ENCODE measurements at regions not wholly inside any gene's neighbourhood (a gene's known extent, or its start where the extent isn't known, plus 50 kb on each side); places are given as distances from the start of the nearest gene placed in this dataset.
"Not testable (repeated sequence)": the region's sequence is repeated elsewhere in the genome, so short reads cannot be mapped to it uniquely, and the experiment has no call there.

DNA sequence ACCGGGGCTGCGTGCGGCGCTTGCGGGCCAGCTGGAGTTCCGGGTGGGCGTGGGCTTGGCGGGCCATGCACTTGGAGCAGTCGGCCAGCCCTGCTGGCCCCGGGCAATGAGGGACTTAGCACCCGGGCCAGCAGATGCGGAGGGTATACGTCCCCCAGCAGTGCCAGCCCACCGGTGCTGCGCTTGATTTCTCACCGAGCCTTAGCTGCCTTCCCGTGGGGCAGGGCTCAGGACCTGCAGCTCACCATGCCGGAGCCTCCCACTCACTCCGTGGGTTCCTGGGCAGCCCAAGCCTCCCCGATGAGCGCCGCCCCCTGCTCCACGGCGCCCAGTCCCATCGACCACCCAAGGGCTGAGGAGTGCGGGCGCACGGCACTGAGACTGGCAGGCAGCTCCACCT is 51.4 kb upstream of the INPP4B start:
- not testable (repeated sequence) for DNase-seq (ENCODE audit: low spot score)

DNA sequence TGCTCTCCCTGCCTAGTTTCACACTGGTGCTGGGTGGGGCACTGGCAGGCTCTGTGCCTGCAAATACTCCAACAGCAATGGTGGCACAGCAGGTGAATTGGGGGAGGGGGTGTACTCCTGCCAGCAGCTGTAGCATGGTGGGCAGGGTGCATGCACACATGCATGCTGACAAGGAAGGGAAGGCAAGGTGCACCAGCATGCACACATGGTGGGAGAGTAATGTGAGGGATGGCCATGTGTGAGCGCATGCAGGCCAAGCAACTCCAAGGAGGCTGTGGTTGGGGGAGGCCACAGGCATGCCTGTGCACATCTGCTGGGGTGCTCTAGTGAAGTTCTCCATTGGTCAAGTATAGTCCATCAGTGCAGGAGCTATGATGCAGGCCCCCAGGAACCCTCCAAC is 54.5 kb upstream of the INPP4B start:
- DNase-seq (ENCODE audit: low spot score), result no peak

DNA sequence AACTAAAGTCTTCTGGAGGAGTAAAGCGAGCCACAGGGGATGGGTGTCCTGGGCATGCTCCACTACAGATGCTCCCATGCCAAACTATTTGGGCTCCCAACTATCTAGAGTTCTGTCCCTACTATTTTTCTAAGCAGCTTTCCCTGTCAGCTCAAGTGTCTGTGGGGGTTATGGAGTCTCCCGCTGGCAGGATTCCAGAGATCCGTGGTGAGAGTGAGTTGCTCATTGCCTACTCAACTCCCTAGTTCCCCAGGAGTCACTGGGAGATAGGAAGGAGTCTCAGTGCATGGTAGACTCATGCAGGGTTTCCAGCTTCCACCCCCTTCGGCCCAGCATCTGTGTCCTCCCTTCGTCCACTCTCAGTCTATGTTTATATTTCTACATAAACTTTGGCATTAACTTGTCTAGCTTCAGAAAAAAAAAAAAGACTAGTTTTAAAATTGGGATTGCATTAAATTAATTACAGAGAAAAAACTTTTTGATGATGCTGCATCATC is 55.1 kb upstream of the INPP4B start:
- DNase-seq (ENCODE audit: low spot score), result no peak

DNA sequence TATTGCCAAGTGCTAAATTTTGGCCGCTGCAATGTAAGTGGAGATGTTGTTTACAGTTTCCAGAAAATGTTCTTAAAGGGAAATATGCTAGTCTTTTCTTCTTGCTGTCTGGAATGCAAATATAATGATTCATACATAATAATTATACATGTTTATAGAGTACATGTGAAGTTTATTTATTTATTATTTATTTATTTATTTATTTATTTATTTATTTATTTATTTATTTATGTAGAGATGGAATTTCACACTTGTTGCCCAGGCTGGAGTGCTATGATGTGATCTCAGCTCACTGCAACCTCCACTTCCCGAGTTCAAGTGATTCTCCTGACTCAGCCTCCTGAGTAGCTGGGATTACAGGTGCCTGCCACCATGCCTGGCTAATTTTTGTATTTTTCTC is 57.5 kb upstream of the INPP4B start:
- DNase-seq (ENCODE audit: low spot score), result not testable (repeated sequence)

DNA sequence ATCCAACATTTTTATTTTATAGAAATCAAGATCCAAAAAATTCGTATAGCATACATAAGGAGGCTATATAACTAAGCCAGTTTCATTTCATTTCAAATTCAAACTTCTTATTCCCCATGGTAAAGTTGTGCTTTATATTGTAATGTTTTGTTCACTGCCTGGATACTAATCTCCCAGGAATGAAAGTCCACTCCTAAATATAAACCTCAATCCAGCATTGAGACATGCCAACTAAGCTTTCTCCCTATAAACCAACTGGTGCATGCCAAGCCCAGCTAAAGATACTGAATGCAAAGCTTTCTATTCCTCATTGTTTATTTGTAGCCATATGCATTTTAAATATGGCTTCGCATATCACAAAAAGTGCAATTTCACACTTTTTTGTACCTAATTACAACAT is 63.8 kb upstream of the INPP4B start:
- no peak for DNase-seq (ENCODE audit: low spot score)

DNA sequence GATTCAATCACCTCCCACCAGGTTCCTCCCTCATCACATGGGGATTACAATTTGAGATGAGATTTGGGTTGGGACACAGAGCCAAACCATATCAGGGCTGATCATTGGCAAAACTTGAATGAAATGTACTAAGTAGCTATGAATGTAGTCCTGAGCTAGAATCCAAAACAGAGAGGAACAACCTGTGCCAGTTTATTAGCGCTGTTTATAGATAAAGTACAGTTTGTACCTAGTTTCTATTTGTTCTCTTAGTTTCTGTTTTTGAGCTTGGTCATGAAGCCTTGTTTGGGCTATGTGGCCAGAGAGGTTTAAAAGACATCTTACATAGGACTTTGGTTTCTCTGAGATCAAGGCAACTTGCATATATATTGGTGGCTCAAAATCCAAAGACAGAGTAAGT is 66.9 kb upstream of the INPP4B start:
- DNase-seq (ENCODE audit: low spot score), result no peak

DNA sequence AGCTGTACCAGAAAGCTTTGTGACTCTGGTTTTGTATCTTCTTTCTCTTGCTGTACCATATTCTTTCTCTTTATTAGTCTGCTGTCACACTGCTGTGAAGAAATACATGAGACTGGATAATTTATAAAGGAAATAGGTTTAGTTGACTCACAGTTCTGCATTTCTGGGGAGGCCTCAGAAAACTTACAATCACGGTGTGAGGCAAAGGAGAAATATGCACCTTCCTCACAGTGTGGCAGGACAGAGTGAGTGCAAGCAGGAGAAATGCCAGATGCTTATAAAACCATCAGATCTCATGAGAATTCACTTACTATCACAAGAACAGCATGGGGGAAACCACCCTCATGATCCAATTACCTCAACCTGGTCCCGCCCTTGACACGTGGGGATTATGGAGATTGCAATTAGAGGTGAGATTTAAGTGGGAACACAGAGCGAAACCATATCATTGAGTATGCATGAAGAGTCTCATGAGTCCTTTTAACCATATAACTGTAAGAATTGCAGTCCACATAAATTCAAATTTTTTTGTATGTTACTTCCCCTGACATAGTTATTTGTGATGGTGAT is 67.4 kb upstream of the INPP4B start:
- DNase-seq (ENCODE audit: low spot score), result no peak

DNA sequence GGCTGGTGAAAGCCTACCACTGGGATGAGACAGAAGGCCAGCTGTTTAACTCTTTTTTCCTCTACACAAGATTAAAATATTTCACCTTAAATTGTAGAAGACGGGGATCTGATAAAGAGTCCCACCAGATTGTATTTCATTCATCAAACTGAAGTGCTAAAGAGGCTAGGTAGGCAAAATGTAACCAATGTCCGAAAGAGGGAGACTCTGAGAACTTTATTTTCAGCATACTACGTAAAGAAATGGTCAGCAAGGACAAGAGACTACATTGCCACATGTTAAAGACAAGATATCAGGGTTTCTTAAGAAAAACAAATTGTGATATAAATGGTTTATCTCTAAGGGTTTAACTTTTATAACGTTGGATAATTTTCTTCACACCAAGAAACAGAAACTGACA is 71.6 kb upstream of the INPP4B start:
- no peak for DNase-seq (ENCODE audit: low spot score)

DNA sequence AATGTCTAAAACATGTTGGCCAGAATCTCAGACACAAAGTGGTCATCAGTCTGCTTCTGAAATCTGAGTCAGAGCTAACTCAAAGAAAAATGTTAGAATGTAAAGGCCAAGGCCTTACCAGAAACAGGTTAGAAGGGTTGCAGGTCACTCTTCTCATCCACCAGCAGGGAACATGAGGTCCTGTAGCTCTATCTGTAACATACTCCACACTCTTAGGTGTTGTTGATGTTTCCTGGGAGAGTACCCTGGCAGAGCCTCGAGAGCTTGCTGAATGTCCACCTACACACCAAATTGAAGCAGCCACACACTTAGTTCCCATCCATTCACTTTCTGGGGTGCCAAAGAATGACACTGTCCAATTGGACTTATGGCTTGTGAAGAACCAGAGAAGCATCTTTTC is 76.6 kb upstream of the INPP4B start:
- no peak for DNase-seq (ENCODE audit: low spot score)

DNA sequence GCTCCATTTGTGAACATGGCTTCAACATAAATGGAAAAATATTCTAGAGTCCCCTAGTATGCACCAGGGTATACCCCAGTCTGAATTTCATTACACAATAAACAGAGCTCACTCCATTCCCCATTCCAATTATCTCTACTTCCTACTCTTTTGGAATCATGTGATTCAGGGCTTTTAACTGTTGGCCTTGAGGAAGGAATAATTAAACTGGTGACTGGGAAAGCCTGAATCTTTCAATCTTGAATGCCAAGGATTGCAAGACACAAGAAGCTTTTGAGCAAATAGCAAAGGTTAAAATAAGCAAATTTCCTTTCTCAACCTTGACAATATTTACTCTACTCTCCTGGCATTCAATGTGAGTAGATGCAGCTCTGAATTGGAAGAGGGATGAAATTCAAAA is 77.5 kb upstream of the INPP4B start:
- DNase-seq (ENCODE audit: low spot score), result no peak

DNA sequence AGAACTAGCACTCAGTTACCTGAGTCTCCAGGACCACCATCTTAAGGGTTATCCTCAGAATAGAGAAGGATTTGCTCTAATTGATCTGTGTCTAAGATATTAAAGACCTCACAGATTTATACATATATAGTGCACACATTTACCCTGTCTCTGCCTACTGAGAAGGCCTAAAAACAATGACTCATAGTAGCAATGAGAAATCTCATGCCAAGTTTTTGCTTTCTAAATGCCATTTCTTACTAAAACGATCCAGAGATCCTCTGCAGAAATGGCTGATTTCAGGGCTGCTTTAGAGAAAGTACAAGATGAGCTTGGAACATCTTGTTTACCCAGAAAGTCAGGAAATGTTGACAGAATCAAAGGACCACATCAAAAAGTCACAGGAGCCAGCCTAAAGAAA is 79.1 kb upstream of the INPP4B start:
- no peak for DNase-seq (ENCODE audit: low spot score)

DNA sequence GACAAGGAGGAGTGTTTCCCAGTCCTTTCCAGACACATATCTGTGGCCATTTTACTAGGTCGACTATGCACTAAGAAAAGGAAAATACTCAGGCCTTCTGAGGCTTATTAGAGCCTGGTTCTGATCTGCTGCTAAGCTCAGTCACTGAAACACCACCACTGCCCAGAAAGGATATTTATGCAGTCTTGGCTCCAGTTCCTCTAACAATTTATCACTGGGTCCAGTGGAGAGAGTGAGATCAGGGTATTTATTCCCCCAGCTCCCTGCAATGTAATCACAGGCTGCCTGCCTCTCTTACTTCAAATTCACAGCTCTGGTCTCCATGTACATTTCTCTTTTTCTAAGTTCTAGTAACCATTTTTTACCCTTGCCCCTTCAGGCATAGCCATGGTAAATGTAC is 81.6 kb upstream of the INPP4B start:
- no peak for DNase-seq (ENCODE audit: low spot score)

DNA sequence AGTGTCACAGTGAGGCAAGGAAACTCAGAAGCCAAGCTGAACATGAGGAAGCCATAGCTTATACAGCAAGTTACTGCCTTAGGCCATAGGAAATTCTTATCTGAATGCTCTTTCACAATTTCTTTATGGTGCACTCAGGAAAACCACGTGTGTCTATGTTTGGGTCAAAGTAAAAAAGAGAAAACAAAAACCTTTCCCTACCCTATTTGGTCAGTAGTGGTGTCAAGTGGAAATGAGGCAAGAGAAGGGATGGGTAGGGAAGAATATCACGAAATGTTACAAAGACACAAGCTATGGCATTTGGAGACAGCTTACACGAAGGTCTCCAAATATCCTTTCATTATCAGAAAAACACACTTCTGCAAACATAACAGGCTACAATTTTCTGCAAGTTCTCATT is 83.4 kb upstream of the INPP4B start:
- DNase-seq (ENCODE audit: low spot score), result no peak

DNA sequence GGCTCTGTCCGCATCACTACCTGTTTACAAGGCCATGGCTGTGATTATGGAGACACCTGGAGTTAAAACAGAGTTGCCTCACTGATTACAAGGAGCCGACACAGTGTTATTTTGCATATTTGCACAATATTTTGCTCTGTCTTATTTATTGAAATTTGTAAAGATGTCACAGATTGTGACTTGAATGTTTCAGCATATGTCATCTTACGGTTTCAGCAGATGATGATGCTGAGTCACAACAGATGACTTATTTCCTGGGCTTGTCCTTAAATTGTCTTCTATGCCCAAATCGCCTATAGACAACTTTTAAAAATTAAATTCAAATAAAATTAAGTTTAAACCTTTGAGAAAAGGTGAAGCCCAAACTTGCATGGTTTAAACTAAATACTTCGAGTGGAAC is 87.1 kb upstream of the INPP4B start:
- no peak for DNase-seq (ENCODE audit: low spot score)

DNA sequence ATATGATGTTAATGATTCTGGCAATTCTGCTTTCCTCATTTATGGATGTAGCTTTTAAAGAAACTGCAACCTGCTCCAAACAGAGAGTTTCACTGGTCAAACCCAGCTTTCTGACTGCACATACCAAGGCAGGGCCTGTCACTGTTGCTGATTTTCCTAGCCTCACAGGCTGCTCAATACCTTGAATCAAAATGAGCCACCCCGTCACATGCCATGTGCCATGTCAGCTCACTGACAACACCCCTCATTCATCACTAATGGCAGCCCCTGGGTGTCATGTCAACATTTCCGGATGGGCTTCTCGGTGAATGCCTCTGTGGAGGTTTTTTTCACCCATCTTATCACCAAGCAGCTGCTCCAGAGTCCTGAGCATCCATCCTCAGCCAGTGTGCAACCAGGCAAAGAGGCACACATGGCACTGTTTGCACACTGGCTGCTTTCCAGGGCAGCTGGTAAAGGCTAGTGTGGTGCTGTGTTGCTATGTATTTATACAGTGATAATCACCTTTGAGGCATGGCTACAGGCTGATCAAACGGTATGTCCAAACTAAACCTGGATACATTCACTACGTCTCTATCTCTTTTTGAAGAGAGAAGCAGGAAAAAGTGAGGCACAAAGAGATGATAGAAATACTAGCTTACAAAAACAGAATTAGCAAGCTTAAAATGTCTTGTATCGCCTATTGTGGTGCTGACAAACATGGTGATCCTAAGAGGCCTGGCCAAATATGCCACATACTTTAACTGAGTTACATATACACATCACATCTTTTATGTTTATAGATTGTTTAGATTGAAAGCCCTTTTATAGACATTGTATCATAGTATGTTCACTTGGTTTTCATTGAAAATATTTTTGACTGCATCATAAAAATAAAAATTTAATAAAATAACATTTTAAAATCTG is 94.6 kb upstream of the INPP4B start:
- no peak for DNase-seq (ENCODE audit: low spot score)

DNA sequence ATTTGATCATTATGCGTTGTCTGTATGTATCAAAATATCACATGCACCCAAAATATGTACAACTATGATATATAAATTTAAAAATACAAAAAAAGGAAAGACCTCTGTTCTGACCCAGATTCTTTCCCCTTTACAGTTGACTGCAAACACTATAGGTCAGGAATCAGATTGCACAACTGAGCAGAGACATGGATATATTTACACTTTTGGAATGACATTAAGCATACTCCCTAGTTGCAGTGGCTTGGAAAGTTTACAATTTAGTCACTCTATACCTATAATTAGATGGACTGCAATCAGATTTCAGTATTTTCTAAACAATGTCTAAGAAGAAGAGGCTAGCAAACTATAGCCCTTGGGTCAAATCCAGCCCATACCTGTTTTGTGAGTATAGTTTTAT is 98.5 kb upstream of the INPP4B start:
- no peak for DNase-seq (ENCODE audit: low spot score)

DNA sequence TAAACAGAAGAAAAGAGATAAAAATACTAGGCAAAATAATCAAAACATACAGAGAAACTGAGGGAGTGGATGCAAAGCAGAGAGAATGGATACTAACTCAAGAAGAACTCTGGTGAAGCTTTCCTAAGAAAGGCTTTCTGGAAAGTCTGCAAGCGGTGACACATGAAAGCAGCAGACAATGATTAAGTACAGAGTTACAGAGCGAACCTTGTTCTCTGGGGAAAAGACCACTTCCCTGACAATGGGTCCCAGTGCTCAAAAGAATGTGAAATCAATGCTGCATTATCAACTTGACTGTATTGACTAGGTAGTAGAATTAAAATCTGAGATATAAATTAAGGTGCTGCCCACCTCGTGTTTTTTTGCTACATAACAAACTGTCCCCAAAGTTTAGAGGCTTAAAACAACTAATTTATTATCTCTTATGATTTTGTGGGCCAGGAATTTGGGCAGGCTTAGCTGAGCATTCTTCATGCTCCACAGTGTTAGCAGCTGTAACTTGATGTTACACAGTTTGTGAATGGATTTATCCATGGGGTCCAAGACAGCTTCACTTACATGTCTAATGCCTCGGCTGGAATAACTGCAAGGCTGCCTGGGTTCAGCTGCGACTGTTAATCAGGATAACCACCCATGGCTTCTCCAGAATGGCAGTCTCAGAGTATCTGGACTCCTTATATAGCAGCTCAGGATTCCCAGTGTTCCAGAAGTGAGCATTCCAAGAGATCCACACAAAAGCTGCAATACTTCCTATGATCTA is 106.9 kb upstream of the INPP4B start:
- DNase-seq (ENCODE audit: low spot score), result no peak

DNA sequence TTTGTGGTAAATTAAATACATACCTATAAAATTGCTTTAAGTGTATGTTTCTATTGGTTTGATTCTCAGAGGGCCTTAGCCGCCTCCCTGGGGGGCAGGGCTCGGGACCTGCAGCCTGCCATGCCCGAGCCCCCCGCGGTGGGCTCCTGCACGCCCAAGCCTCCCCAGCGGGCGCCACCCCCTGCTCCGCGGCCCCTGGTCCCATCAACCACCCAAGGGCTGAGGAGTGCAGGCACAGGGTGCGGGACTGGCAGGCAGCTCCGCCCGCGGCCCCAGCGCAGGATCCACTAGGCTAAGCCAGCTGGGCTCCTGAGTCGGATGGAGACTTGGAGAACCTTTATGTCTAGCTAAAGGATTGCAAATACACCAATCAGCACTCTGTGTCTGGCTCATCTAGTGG is 108.3 kb upstream of the INPP4B start:
- DNase-seq (ENCODE audit: low spot score), result no peak

DNA sequence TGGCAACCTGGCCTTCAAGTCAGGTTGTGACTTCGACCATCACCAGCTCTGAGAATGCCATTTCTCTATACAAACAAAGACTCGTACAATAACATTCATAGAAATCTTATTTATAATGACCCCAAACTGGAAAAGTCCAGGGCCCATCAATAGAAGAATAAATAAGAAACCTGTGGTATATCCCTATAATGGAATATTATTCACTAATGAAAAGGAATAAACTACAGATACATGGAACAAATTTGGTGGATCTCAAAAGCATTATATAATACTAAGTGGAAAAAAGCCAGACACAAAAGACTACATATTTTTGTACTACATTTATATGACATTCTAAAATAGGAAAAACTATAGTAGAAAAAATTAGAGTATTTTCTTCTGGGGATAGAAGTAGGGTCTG is 109.4 kb upstream of the INPP4B start:
- DNase-seq (ENCODE audit: low spot score), result no peak

DNA sequence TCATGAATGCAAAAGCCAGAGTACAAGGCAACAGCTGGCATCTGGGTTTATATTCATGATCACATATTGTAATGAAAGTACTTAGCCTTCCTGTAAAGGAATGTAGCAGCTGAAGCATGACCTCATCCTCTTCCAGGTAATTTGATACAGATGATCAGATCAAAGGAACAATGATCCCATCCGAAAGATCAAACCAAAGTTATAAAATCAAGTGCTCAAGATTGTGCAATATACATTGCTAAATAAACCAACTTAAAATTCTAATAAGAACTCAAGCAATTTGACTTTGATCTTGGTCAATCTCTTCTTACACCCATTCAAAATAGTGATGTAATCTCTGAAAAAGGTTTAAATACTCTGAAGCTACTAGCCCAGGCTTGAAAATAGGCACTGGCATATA is 113.1 kb upstream of the INPP4B start:
- no peak for DNase-seq (ENCODE audit: low spot score)

DNA sequence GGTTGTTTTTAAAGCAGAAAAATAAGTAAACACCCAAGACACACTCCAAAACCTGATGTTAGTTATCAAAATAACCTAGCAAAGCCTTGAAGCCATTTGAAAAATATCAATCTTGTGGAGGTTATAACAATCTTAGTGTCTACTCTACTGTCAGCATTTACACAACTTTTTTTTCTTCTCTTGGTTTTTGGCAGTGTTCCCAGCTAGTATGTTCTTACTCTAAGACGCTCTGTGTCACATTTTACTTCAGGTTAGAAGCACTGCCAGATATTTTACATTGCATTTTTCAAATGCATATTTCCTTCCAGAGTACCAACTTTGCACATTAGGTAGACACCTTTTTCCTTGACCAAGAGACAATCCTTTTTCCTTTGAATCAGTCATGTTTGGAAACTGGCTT is 114.0 kb upstream of the INPP4B start:
- DNase-seq (ENCODE audit: low spot score), result no peak

DNA sequence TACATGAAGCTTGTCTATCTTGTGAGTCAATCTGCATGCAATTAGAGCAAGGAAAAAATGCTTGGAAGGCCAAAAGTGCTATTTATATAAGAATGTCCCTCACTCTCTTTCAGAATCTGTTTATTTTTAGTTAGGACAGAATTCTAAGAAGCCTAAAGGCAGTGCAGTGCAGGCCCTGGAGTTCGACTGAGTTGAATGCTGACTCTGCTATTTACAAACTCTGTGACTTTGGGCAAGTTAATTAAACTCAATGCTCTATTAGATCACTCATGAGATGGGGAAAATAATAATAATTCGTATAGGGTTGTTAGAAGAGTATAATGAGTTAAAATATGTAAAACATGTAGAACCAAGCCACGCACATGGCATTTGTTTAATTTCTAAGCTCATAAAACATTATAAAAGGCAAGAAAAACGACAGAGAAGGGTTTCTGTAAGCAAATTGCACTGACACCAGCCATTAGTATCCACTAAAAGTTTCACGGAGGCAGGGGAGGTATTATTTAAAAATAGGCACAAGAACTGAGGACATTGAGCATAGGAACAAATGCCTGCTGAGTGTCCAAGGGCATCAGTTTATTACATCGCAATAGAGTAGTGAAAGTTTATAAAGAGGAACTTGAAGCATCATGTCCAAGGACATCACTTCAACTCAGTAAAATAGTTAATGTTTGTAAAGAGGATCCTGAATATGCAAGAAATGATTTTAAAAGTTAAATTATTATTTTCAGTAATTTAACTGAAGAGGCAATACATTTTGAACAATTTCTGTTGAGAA is 115.0 kb upstream of the INPP4B start:
- DNase-seq (ENCODE audit: low spot score), result no peak

All from GM03348 (cell line).